CD4-positive, alpha-beta T cell treated with Interleukin-10 for 1 hour (primary cell): ENCODE measurements at regions not wholly inside any gene's neighbourhood (a gene's known extent, or its start where the extent isn't known, plus 50 kb on each side); places are given as distances from the start of the nearest gene placed in this dataset.
"Not testable (repeated sequence)": the region's sequence is repeated elsewhere in the genome, so short reads cannot be mapped to it uniquely, and the experiment has no call there.

Experiments used
- DNase-seq: peaks from one replicate; pipeline ENCODE4 v3.0.0-alpha.2; 2020

DNA sequence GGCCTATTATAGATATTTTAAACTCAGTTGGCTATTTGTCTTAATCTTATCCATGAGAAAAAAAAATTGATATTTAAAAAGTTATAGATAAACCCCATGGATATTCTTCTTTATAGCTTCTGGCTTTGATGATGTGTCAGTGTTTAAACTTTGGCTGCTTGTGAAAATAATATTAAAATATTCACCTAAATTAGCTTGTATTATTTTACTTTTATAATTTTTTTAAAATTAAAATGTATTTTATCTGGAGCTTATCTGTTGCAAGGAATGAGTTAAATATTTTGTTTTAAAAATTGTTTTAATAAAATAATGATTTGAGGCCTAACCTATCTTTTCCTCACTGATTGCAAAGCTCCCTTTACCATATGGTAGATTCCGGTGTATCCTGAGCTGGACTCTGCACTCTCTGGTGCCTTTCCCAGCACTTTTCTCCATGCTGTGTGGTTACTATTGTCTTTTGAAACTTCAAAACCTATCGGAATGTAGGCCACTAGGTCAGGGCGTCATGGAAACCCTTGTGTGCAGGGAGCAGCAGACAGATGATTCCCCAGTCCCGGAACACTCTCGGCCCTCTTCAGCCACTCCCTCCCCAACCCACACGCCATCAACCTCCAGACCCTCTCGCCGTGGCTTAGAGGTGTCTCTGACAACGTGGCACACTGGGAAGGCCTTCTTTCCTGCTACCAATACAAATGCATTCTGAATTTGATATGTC, 252.3 kb upstream of the ATP10A start:
- DNase-seq: no peak

DNA sequence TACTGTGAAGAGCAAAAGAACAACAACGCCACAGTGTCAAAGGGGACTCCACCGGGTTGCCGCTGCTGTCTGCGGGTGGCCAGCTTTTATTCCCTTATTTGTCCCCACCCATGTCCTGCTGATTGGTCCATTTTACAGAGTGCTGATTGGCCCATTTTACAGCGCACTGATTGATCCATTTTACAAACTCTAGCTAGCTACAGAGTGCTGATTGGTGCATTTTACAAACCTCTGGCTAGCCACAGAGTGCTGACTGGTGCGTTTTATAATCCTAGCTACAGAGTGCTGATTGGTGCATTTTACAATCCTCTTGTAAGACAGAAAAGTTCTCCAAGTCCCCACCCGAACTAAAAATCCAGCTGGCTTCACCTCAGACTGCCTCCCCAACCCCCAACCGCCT, 251.0 kb upstream of the ATP10A start:
- DNase-seq: not testable (repeated sequence)

DNA sequence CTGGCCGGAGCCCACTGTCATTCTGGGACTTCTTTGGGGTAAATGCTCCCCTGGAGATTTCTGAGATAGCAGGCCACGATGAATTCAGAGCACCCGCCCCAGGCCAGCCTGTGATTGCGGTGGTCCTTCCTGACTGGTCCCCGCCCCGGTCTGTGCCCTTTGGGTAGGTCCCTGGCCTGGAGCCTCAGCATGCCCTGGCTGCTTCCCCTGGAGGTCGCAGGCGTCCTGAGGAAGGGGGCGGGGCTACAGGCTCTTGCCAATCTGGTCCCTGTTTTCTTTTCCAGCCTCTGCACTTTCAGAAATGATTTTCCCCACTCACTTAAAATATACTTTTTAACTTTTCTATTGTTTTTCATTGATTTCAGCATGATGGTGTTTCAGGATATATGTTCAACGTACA, 250.2 kb upstream of the ATP10A start:
- DNase-seq: no peak

DNA sequence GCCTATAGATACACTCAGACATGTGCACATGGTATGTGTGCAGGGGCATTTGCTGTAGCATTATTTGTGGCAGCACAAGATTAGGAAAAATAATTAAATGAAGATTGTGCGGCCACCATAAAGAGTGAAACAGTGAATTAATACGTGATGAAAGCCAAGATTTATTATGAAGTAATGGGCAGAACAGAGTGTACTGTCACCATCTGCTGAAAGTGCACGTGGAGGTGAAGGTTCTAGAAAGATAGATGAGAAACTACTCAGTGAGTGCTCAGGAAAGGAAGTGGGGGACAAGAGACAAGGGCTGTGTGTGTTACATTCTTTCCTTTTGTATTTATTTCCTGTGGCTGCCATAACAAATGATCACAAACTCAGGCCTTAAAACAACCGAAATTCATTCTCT, 246.1 kb upstream of the ATP10A start:
- no peak for DNase-seq

DNA sequence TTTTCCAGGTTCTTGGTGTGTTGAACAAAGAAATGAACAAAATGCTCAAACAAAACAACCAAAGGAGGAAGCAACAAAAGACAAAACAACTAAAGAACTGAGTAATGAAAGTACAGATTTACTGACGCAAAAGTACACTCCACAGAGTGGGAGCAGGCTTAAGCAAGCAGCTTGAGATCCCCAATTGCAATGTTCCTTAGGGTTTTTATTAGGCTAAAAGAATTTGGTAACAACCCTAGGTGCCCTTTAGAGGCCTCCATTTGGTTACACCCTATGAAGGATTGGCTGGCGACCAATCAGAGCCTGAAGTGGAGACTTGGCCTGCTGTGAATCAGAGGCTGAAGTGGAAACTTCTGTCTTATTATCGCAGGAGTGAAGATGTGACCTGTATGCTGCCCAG, 243.4 kb upstream of the ATP10A start:
- DNase-seq: no peak

DNA sequence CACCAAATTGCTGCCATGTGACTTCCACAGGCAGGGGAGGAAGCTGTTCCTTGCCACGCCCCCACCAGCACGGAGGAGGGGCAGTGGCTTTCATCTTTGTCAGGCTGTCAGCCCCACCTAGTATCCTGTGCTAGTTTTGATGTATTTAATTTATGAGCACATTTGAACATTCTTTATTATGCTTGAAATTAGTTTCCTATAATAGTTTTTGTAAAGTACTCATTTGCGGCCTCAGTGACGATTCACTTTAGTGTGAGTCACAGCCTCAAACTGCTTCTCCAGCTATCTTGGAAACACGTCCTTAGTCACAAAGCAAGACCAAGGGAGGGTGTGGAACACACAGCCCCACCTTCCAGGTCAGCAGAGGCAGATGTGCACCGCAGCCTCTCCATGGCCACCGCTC, 239.9 kb upstream of the ATP10A start:
- no peak for DNase-seq

DNA sequence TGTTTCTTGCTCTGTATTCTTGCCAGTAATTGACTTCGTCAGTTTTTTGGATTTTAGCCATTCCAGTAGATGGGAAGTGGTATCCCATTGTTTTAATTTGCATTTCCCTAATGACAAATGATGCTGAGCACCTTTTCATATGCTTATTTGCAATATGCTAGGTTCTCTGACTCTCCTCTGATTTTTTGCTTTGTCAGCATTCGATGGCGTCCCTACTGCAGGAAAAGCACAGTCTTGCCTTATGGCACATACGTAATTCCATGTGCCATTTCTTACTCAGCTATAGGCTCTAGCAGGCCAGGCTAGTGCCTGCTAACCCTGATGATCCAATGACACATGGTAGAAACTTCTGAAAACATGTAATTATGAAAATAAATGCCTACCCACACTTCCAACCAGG, 239.2 kb upstream of the ATP10A start:
- DNase-seq: no peak

DNA sequence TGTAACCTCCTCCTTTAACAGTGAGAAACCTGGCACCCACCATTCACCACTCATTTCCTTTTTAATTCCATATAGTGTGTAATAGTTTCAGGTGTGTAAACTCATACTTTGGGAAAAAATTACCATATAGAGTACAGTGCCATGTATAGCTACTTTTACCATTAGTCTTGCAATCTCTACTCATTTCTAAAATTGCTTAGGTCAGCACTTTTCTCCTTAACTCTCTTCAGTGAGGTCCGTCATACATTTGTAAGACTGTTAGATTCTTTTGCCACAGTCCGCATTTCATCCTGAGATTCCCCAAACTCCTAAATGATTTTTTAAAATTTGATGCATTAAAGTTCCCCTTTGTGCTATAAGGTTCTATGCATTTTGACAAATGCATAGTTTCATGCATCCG, 238.3 kb upstream of the ATP10A start:
- no peak for DNase-seq

DNA sequence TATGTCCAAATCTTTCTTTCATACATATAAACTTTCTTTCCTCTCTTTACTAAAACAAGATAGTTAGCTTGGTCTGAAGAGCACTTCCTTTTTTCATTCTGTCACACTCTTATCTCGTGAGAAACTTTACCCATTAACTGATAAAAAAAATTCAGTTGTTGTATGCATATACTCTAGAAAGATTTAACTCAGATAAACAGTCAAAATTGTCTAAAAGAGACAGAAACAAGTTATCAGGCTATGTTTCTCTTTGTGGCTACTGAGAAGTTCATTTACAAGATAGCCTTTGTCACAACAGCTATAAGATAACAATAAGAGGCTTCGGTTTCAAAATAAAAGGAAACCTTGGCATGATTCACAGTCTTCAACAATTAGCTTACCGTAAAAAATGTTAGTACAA, 235.7 kb upstream of the ATP10A start:
- no peak for DNase-seq

DNA sequence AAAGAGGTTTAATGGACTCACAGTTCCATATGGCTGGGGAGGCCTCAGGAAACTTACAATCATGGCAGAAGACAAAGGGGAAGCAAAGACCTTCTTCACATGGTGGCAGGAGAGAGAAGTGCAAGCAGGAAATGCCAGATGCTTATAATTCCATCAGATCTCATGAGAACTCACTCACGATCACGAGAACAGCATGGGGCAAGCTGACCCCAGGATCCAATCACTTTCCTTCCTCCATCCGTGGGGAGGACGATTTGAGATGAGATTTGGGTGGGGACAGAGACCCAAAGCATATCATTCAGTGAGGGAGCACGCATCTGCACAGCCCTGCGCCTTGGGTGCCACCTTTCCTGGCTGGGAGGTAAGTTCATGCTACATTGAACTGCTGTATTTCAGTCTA, 234.1 kb upstream of the ATP10A start:
- no peak for DNase-seq

DNA sequence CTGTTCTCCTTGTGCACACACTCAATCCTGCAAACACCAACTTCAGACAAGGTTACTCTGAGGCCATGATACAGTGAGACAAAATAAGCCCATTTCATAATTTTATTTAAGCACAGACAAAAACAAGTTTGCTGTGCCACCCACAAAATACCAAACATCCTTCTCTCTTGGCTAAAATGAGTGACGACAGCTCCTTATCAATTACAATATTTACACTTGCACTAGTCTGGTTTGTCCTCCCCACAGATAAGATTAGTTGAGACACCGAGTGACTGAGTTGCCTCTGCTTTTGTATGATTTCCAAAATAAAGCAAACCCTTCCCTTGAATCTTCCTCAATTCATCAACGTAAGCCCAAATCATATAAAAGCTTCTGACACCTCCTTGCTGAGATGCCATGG, 233.5 kb upstream of the ATP10A start:
- no peak for DNase-seq

DNA sequence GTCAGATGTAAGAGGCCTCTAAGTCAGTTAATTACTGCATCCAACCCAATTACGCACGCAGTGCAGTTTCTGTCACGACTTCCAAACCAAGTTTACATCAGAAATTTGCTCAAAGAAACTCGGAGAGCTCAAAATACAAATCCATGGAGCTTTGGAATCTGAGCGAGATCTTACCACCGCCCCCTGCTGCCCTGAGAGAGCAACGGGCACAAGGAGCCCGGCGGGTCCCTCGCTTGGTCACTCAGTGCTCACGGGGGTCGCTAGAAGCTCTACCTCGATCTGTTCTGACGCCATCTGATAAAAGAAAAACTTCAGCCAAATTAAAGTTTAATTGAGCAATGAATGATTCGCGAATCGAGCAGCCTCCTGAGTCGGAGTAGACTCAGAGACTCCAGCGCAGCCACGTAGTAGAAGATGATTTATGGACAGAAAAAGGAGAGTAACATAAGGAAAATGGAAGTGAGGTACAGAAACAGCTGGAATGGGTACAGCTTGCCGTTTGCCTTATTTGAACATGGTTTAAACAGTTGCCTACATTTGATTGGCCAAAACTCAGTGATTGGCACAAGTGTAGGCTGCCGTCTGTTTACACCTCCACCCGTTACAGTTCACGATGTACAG, 232.7 kb upstream of the ATP10A start:
- DNase-seq: no peak

DNA sequence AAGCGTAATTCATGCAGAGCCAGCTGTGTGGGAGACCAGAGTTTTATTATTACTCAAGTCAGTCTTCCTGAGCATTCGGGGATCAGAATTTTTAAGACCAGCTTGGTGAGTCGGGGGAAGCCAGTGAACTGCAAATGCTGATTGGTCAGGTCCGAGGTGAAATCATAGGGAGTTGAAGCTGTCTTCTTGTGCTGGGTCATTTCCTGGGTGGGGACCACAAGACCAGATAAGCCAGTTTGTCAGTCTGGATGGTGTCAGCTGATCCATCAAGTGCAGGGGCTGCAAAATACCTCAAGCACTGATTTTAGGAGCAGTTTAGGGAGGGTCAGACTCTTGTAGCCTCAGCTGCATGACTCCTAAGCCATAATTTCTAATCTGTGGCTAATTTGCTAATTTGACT, 228.1 kb upstream of the ATP10A start:
- DNase-seq: no peak

DNA sequence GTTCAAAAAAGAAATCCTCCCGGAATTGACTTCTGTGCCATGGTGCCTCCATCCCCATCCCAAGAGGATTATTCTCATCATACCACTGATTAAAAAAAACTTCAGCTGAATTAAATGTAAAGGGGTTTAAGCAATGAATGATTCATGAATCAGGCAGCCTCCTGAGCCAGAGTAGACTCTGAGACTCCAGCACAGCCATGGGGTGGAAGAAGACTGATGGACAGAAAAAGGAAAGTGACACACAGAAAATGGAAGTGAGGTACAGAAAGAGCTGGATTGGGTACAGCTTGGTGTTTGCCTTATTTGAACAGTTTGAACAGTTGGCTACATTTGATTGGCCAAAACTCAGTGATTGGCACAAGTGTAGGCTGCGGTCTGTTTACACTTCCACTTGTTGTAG, 224.8 kb upstream of the ATP10A start:
- no peak for DNase-seq

DNA sequence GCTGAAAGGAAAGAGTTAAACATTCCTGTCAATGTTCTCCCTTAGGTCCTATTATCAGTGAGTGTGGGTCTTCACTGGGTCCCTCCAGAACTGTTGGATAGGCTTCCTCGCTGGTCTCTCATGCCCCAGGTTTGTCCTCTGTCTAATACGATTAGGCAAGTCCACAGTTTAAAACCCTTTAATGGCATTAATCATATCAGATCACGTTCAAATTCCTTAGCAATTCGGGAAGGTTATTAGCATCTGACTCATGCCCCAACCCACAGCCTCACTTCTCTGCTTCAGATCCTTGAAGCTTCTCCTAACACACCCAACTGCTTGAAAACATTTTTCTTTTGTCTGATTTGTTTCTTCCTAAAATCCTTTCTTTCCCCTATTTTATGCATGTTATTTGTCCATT, 224.3 kb upstream of the ATP10A start:
- DNase-seq: no peak

DNA sequence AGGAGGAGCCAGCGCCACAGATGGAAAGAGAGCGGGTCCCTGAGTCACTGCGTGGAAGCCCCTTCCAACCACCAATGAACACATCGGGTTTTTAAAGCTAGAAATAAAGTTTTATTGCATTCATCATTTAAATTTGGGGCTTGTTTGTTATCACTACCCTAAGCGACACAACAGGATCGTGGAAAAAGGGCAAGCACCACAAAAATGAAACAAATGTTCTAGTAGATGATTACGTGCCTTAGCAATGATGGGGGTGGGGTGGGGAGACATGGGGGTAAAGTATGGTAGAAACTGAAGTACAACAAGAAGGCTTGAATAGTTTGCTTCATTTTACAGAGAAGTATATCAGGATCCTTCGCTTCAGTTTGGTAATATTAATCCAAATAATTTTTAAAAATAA, 221.6 kb upstream of the ATP10A start:
- no peak for DNase-seq

DNA sequence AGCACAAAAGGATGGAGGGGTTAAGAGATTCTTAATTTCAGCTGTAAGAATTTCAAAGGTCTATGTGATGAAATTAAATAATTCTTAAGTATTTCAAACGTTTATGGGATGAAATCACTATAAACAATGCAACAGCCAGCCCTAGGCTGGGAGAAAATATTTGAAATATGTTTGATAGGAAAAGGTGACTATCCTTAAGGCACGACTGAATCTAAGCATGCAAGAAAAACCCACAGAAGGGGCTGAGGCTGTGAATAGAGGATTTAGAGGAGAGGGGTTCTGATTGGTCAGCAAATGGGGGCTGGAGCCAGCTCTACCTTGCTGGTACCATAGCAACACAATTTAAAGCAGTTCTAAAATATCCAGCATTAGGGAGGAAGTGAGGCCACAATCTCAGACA, 220.8 kb upstream of the ATP10A start:
- no peak for DNase-seq

DNA sequence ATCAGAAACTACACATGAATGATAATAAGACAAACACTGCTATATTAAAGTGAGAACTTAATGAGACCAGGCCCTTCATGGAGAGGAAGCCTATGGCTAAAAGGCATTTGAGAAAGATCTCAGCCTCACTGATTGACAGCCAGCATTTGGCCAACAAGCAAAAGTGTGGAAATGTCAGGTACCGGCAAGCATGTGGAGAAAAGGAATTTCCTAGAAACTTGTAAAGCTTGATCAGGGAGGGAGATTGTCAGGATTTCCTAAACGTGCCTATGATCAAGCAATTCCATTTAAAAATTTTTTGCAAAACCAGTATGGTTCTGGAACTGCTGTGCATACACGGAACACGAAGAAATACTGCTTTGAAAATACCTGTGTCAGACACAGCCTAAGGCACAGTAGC, 220.3 kb upstream of the ATP10A start:
- DNase-seq: no peak

DNA sequence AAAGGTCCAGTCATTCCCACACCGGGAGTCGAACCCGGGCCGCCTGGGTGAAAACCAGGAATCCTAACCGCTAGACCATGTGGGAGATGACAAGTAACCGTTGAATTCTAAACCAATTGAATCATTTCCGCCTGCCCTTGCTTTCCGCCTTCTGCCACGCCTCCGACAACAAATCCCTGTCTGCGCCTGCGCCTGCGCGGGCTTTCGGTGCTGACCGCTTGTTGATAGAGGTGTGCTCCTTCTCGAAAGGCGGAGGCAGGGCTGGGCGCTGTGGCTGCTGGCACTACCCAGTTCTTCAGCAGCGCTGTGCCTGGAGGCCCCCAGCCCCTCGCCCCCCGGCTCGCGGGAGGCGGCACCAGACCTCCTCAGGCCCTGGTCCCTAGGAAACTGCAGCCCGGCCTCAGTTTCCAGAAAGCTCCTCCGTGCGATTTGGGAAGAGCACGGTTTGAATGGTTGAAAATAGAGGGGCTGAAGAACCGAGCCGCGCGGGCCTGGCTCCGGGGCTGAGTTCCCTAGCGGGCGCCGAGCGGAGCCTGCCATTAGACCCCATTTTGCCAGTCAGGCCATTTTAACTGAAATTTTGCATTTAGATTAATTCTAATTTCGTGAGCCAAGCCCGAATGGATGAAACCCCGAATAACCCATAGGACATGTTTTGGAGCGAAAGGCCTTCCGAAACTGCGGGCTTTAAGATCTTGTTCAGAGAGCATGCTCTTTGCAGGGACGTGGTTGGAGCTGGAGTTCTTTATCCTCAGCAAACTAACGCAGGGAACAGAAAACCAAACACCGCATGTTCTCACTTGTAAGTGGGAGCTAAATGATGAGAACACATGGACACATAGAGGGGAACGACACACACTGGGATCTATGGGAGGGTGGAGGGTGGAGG, 219.3 kb upstream of the ATP10A start:
- DNase-seq: peak; percentile 96

DNA sequence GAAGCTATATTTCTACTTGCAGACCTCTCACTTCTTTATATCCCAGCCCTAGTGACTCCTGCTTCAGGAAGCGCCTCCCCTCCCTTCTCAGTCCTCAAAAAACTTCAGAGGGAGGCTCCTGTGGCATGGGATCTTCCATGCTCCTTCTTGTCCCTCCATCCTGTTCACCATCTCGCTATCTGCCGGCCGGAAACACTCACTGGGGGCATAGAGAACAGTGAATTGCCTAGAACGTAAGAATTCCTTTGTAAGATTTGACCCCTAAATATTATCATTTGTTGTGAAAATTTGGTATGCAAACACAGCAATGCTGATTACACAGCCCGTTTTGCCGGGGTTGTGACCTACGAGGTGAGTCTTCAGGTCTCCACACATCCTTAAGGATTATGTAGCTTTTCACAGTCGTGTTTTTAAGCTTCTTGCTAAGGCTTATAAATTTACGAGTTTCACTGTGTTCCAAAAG, 218.7 kb upstream of the ATP10A start:
- DNase-seq: no peak

DNA sequence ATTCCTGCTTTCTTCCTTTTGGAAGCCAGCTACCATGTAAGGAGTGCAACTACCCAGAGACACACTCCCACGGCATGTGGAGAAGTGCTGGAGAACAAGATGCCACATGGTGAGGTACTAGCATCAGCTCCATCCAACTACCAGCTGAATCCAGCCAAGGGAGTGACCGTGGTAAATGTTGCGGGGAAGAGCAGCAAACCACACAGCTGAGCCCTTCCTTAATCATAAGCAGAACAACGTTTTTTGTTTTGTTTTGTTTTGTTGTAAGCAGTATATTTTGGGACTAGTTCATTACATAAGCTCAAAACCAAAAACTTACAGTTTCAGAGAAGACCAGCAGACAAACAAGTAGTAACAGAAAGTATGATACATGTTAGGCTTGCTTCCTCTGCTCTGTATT, 212.6 kb upstream of the ATP10A start:
- DNase-seq: no peak

DNA sequence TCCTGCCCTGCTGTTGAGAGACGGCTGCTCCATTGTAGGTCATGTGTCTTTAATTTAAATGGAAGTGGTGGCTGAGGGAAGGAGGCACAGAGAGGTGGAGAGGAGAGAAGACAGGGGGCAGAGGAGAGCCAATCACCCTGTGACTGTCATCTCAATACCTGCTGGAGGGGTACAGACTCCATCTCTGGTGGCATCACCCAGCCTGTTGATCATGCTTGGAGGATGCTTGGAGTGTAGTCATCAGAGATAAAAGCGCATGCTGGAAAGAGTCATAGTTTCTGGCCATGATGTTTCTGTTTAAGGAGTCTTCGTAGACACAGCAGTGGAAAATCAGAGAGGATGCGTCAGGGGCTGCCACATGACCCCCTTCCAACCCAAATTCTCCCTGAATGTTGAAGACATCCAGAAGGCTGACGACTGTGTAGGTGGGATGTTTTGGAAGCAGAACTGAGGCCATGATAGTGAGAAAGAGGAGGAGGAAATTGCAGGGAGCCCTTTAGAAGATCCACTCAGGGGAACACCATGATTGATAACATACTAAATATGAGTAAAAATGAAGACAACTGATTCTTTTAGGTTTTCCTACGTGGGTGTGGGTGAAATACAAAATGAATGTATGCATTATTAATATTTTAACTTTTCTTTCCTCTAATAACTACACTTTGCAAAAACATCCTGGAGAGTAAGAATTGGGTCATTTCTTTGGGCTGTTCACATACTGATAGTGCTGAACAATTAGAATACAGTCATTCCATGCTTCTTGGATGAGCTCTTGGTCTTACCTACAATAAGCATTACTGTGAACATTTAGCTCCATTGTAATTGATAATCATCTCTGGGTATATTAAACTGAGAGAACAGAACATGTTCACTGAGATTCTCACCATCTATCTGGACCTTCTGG, 210.6 kb upstream of the ATP10A start:
- DNase-seq: no peak

DNA sequence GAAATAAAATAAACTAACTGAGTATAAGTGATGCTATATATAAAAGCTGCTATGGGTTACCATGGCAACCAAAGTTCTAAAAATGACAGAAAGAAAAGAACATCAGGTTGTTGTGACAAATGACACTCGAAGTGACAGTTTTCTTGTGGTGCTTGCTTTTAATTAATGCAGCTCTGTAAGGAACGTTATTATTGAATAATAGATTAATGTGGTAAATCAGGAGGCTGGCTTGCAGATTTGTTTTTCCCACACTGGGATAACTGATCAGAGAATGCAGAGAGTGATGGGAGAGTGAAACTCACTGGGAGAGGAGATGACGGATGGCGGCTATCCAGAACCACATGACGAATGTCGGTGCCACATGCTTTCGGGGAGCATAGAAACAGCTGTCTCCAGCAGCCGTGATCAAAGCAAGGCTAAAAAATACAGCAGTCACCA, 207.0 kb upstream of the ATP10A start:
- DNase-seq: no peak
